Parathyroid adenoma (tissue), 2 donors: ENCODE measurements at regions not wholly inside any gene's neighbourhood (a gene's known extent, or its start where the extent isn't known, plus 50 kb on each side); places are given as distances from the start of the nearest gene placed in this dataset.

Source experiments
- H2AFZ ChIP-seq: fragments of 300-600 bp; sonication (generic); one replicate; pipeline ENCODE4 v1.7.0; 2017; ENCODE audit warnings: antibody characterized with exemption, mild to moderate bottlenecking
- H3K27ac ChIP-seq: fragments of 300-600 bp; sonication (generic); one replicate; pipeline ENCODE4 v1.7.0; 2017
- H3K27me3 ChIP-seq: fragments of 300-600 bp; sonication (generic); one replicate; pipeline ENCODE4 v1.7.0; 2017; ENCODE audit warnings: low read length; ENCODE audit not compliant: control insufficient read depth, insufficient read depth
- H3K36me3 ChIP-seq: fragments of 300-600 bp; sonication (generic); one replicate; pipeline ENCODE4 v1.7.0; 2017; ENCODE audit warnings: low read length; ENCODE audit not compliant: control insufficient read depth, insufficient read depth
- H3K4me1 ChIP-seq: fragments of 300-600 bp; sonication (generic); one replicate; pipeline ENCODE4 v1.7.0; 2017; ENCODE audit warnings: control low read depth
- H3K4me2 ChIP-seq: fragments of 300-600 bp; sonication (generic); one replicate; pipeline ENCODE4 v1.7.0; 2017; ENCODE audit warnings: low read length
- H3K4me3 ChIP-seq: fragments of 300-600 bp; sonication (generic); one replicate; pipeline ENCODE4 v1.7.0; 2017; ENCODE audit warnings: low read depth, low read length
- H3K79me2 ChIP-seq: fragments of 300-600 bp; sonication (generic); one replicate; pipeline ENCODE4 v1.7.0; 2017; ENCODE audit warnings: control low read depth
- H3K9ac ChIP-seq: fragments of 300-600 bp; sonication (generic); one replicate; pipeline ENCODE4 v1.7.0; 2017; ENCODE audit warnings: mild to moderate bottlenecking
- H3K9me3 ChIP-seq: fragments of 300-600 bp; sonication (generic); one replicate; pipeline ENCODE4 v1.7.0; 2017; ENCODE audit warnings: low read length; ENCODE audit not compliant: control insufficient read depth
- CTCF ChIP-seq: fragments of 300-600 bp; sonication (generic); IDR thresholded peaks from one replicate; pipeline ENCODE4 v1.7.0; 2017; ENCODE audit warnings: antibody characterized with exemption, mild to moderate bottlenecking
- donor health status: primary hyperparathyroidism.

- Histone ChIP-seq H3K9ac (no peak overlapping the region), H3K4me1 (no peaks in the 10 kb centered on the region), H3K27ac (no peak overlapping the region), H3K4me3 (no peak overlapping the region), H3K36me3 (no peaks in the 10 kb centered on the region), H3K9me3 (no peaks in the 10 kb centered on the region), H3K27me3 (no peaks in the 10 kb centered on the region), H2AFZ (no peak overlapping the region), H3K79me2 (no peaks in the 10 kb centered on the region), H3K4me2 (no peak overlapping the region)
- no peak for TF ChIP-seq CTCF
Measured at GRCh38 chr4:26171501-26171900, 149.3 kb upstream of the RBPJ start.

GRCh38 chr4:26171941-26172340, 148.9 kb upstream of the RBPJ start:
- TF ChIP-seq CTCF, result no peak
- H3K27ac ChIP-seq, result no peak overlapping the region
- no peaks in the 10 kb centered on the region for H3K9me3 ChIP-seq
- H3K27me3 ChIP-seq, result no peaks in the 10 kb centered on the region
- H3K4me3 ChIP-seq, result no peak overlapping the region
- H2AFZ ChIP-seq, result no peak overlapping the region
- H3K9ac ChIP-seq, result no peak overlapping the region
- no peaks in the 10 kb centered on the region for H3K36me3 ChIP-seq
- H3K4me2 ChIP-seq, result no peak overlapping the region
- no peaks in the 10 kb centered on the region for H3K79me2 ChIP-seq
- H3K4me1 ChIP-seq, result no peaks in the 10 kb centered on the region

GRCh38 chr4:26173619-26174018, 147.2 kb upstream of the RBPJ start:
- H3K4me1 ChIP-seq, result no peaks in the 10 kb centered on the region
- H3K9me3 ChIP-seq, result no peaks in the 10 kb centered on the region
- no peak for TF ChIP-seq CTCF
- no peak overlapping the region for H2AFZ ChIP-seq
- H3K9ac ChIP-seq, result no peak overlapping the region
- no peaks in the 10 kb centered on the region for H3K36me3 ChIP-seq
- no peaks in the 10 kb centered on the region for H3K79me2 ChIP-seq
- H3K4me3 ChIP-seq, result no peak overlapping the region
- no peak overlapping the region for H3K27ac ChIP-seq
- no peak overlapping the region for H3K4me2 ChIP-seq
- H3K27me3 ChIP-seq, result no peaks in the 10 kb centered on the region

- no peaks in the 10 kb centered on the region for H3K36me3 ChIP-seq
- no peaks in the 10 kb centered on the region for H3K27me3 ChIP-seq
- no peak overlapping the region for H3K4me3 ChIP-seq
- H3K27ac ChIP-seq, result no peak overlapping the region
- no peak overlapping the region for H3K4me2 ChIP-seq
- TF ChIP-seq CTCF, result no peak
- no peaks in the 10 kb centered on the region for H3K79me2 ChIP-seq
- H3K4me1 ChIP-seq, result no peaks in the 10 kb centered on the region
- H2AFZ ChIP-seq, result no peak overlapping the region
- H3K9ac ChIP-seq, result no peak overlapping the region
- H3K9me3 ChIP-seq, result no peaks in the 10 kb centered on the region
Measured at GRCh38 chr4:26174027-26174426, 146.8 kb upstream of the RBPJ start.

GRCh38 chr4:26175006-26175786, 145.6 kb upstream of the RBPJ start:
- no peak overlapping the region for H3K27ac ChIP-seq
- H3K4me2 ChIP-seq, result no peak overlapping the region
- TF ChIP-seq CTCF, result no peak
- H3K36me3 ChIP-seq, result no peaks in the 10 kb centered on the region
- H3K9ac ChIP-seq, result no peak overlapping the region
- no peak overlapping the region for H2AFZ ChIP-seq
- no peak overlapping the region for H3K4me3 ChIP-seq
- no peaks in the 10 kb centered on the region for H3K27me3 ChIP-seq
- H3K79me2 ChIP-seq, result no peaks in the 10 kb centered on the region
- H3K9me3 ChIP-seq, result no peaks in the 10 kb centered on the region
- H3K4me1 ChIP-seq, result no peaks in the 10 kb centered on the region
